ENCODE measurements at regions not wholly inside any gene's neighbourhood (a gene's known extent, or its start where the extent isn't known, plus 50 kb on each side); places are given as distances from the start of the nearest gene placed in this dataset.

DNA sequence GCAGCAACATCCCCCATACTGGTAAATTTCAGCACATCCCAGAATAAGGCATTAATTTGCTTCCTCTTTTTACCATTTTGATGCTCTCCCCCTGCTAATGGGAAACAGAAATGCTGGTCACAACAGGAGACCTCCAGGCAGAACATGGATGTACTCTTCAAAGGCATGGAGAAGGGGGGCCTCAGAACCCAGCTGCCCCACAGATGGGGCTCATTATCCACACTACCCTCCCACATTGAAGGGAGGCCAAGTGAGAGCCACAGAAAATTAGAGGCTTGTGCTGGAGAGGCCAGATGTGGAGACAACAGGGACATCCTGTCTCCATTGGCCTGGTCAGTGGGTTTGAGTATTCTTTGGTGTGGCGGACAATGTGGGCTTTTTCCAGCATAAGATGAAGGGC, 150.1 kb upstream of the CDH11 start:
- TF ChIP-seq CTCF (IDR thresholded peaks at IDR 0.05; ENCODE audit: low read depth, low read length, poor library complexity, severe bottlenecking) (no peak), EZH2phosphoT487 (IDR thresholded peaks at IDR 0.05; ENCODE audit: borderline replicate concordance, low read length) (no peak)

Measured in DOHH2 (cell line).